PC-9 (cell line): ENCODE measurements at regions not wholly inside any gene's neighbourhood (a gene's known extent, or its start where the extent isn't known, plus 50 kb on each side); places are given as distances from the start of the nearest gene placed in this dataset.

ENCODE experiments used
- CTCF ChIP-seq: fragments of 200-600 bp; sonication (generic); conservative IDR thresholded peaks from 2 replicates; pipeline ENCODE4 v1.6.1; 2017; ENCODE audit warnings: mixed run types, antibody characterized with exemption, mild to moderate bottlenecking, moderate library complexity
- EZH2 ChIP-seq: fragments of 200-600 bp; sonication (generic); IDR thresholded peaks from 2 replicates; pipeline ENCODE4 v1.8.0; 2017; ENCODE audit warnings: antibody characterized with exemption, low read depth

- TF ChIP-seq CTCF (no peak), EZH2 (no peak)
Observed at GRCh38 chr6:11430036-11430435, 107.5 kb upstream of the TMEM170B start.
